HepG2 (cell line): ENCODE measurements at regions not wholly inside any gene's neighbourhood (a gene's known extent, or its start where the extent isn't known, plus 50 kb on each side); places are given as distances from the start of the nearest gene placed in this dataset.

Source experiments
- HMGA1 ChIP-seq: sonication (generic); formaldehyde crosslinking; conservative IDR thresholded peaks from 2 replicates; pipeline ENCODE4 v1.4.0; 2020; ENCODE audit warnings: missing genetic modification reagents
- JARID2 ChIP-seq: sonication (generic); formaldehyde crosslinking; IDR thresholded peaks from 2 replicates; pipeline ENCODE4 v1.8.1; 2023; ENCODE audit warnings: missing genetic modification reagents, inconsistent platforms; ENCODE audit not compliant: insufficient replicate concordance
- POLR2A ChIP-seq, 2 experiments: IDR thresholded peaks; 2 replicates each; pipeline ENCODE4 v1.6.1; 2011; ENCODE audit warnings: low read depth in 2 of 2, low read length in 2 of 2, mild to moderate bottlenecking in 1 of 2, moderate library complexity in 1 of 2; ENCODE audit not compliant: insufficient read depth in 1 of 2
- POLR2AphosphoS5 ChIP-seq: IDR thresholded peaks from 2 replicates; pipeline ENCODE4 v1.6.1; 2012; ENCODE audit warnings: low read depth, low read length
- SIX4 ChIP-seq: sonication (generic); formaldehyde crosslinking; IDR thresholded peaks from 2 replicates; pipeline ENCODE4 v1.4.0; 2020; ENCODE audit warnings: missing genetic modification reagents
- STAG1 ChIP-seq: sonication (generic); formaldehyde crosslinking; IDR thresholded peaks from 2 replicates; pipeline ENCODE4 v1.4.0; 2020; ENCODE audit warnings: missing genetic modification reagents
- ZBTB49 ChIP-seq: sonication (generic); formaldehyde crosslinking; IDR thresholded peaks from 2 replicates; pipeline ENCODE4 v1.4.0; 2020; ENCODE audit warnings: missing genetic modification reagents, borderline replicate concordance
- ZNF234 ChIP-seq: sonication (generic); formaldehyde crosslinking; conservative IDR thresholded peaks from 2 replicates; pipeline ENCODE4 v1.5.1; 2020; ENCODE audit warnings: mild to moderate bottlenecking, missing genetic modification reagents
- ZNF24 ChIP-seq: fragments of 450-650 bp; IDR thresholded peaks from 2 replicates; pipeline ENCODE4 v1.6.1; 2017; ENCODE audit warnings: antibody characterized with exemption, mild to moderate bottlenecking

- no peak for TF ChIP-seq STAG1 (CRISPR knock-in tag)
- no peak for TF ChIP-seq HMGA1 (CRISPR knock-in tag)
- TF ChIP-seq ZBTB49 (CRISPR knock-in tag) = no peak
- no peak for TF ChIP-seq ZNF24
- no peak for TF ChIP-seq POLR2A (IDR thresholded peaks at IDR 0.05; ENCODE audit: insufficient read depth in 1 of 2, low read depth in 2 of 2, low read length in 2 of 2)
- TF ChIP-seq ZNF234 (CRISPR knock-in tag) = no peak
- TF ChIP-seq POLR2AphosphoS5 = no peak
- no peak for TF ChIP-seq SIX4
- TF ChIP-seq JARID2 (CRISPR knock-in tag) = no peak
Measured at GRCh38 chr7:130794619-130794922, 60.6 kb upstream of the KLF14 start.
